T-helper 17 cell (primary cell): ENCODE measurements at regions not wholly inside any gene's neighbourhood (a gene's known extent, or its start where the extent isn't known, plus 50 kb on each side); places are given as distances from the start of the nearest gene placed in this dataset.

Experiments
- ATAC-seq: fragments of 150-1000 bp; cut with Tn5 transposase; 2 replicates; pipeline ENCODE4 v1.10.0; 2021; ENCODE audit warnings: mild to moderate bottlenecking, moderate library complexity
- DNase-seq, 3 donors: peaks; one replicate each; pipeline versions ENCODE4 v3.0.0 to v3.0.0-alpha.2; 2020 to 2021
- H3K9me3 ChIP-seq: one replicate; pipeline ENCODE4 v1.7.0; 2013; ENCODE audit warnings: low read length, mild to moderate bottlenecking; ENCODE audit not compliant: control insufficient read depth, poor library complexity, severe bottlenecking
- H3K27ac Mint-ChIP-seq: one replicate; pipeline ENCODE4 v1.8.0; 2022; ENCODE audit warnings: mild to moderate bottlenecking, moderate library complexity, mixed read lengths
- H3K27me3 Mint-ChIP-seq: one replicate; pipeline ENCODE4 v1.8.0; 2022; ENCODE audit warnings: mixed read lengths
- H3K36me3 Mint-ChIP-seq: one replicate; pipeline ENCODE4 v1.8.0; 2022; ENCODE audit warnings: low read depth, mixed read lengths
- H3K4me1 Mint-ChIP-seq: one replicate; pipeline ENCODE4 v1.8.0; 2022; ENCODE audit warnings: mild to moderate bottlenecking, mixed read lengths
- H3K4me3 Mint-ChIP-seq: one replicate; pipeline ENCODE4 v1.8.0; 2022; ENCODE audit warnings: mild to moderate bottlenecking, moderate library complexity, mixed read lengths

DNA sequence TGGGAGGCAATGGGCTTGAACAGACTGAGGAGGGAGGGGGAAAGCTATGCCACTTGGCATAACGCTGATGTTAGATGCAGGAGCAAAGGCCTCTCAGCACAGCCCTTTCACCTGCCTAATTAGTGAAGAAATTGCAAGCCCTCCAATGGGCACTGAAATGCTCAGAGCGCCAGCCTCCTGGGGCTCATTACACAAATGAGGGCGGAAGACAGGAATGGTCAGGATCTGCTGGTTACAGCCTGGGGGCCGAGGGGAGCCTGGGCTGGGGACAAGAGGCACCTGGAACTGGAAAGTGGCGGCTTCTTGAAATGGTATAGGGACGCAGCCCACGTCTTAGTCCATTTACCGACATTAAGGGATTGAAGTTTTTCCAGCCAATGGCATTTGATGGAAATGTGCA, 50.2 kb upstream of the PLET1 start:
- no peaks in the 10 kb centered on the region for H3K9me3 ChIP-seq
- H3K27me3 Mint-ChIP-seq: no peaks in the 10 kb centered on the region
- peaks cover 6% of the 10 kb centered on the region for H3K4me1 Mint-ChIP-seq
- H3K27ac Mint-ChIP-seq: no peak overlapping the region
- no peak for ATAC-seq
- H3K4me3 Mint-ChIP-seq: no peak overlapping the region
- no peak for DNase-seq
- peaks cover 4% of the 10 kb centered on the region for H3K36me3 Mint-ChIP-seq

DNA sequence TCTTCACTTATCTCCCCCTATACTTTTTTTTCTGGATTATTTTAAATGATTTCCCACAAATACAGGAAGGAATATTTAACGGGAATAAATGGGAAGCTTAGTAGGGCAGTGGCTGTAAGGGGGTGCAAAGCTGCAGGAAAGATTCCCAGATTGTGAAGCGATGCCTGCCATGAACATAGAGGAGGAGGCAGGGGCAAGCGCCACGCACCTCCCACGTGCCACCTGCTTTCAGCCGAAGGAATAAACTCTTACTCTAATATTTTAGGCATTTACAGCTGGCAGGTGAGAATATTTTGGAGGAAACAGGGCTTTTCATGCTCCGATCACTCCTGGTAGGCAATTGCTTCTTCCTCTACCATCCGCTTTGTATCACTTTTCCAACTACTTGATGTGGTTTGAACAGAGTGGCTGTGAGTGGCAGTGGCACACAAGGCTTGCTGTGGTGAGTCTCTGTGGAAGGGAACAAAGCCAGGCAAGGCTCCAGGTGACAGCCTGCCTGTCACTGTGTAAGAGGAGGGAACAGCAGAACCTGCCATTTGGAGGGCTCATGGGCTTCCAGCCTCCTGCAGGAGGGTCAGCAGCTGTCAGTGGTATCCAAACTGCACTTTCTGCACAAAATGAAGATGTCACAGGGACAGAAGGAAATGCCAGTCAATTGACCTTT, 54.5 kb upstream of the PLET1 start:
- Mint-ChIP-seq H3K4me1 (peaks cover 13% of the 10 kb centered on the region), H3K4me3 (no peak overlapping the region), H3K36me3 (peaks cover 4% of the 10 kb centered on the region), H3K27me3 (no peaks in the 10 kb centered on the region), H3K27ac (no peak overlapping the region)
- ATAC-seq (no peak), DNase-seq (no peak)
- H3K9me3 ChIP-seq: no peaks in the 10 kb centered on the region

DNA sequence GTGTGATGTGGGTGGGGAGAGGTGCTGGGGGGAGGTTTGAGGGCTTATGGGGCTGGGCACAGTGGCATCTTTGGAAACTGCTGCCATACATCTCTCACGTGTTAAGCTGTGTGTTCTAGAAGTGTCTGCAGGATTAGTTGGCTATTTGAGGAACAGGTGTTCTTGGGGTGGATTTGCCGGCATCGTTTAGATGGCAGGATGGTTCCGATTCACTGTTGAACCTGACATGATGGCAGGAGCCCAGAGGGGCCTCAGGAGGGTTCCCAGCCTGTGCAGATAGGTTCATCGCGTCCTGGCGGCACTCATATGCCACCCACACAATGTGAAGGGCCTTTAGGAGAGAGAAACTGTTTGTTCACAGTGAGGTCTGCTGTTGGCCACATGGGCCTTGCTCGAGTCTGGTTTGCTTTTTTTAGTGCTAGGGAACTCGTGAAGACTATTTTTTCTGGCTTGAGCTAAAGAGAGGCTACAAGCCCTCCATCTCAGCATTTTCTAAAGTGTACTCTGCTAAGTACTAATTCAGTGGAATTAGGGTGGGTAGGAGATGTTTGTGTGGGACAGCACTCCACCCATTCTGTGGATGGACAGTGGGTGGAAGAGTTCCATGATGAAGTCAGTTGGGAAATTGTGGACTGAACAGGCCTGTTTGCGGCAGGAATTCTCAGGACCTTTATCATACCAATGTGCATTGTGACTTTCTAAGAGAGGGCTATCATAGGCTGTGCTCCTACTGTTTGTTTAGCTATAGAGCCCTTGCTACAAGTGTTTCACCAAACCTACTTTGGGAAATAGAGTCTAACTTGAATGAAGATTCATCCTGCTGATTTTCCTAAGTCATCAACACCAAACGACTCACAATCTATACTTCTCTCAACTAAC, 55.4 kb upstream of the PLET1 start:
- Mint-ChIP-seq H3K27ac (no peak overlapping the region), H3K4me3 (no peak overlapping the region), H3K27me3 (no peaks in the 10 kb centered on the region)

DNA sequence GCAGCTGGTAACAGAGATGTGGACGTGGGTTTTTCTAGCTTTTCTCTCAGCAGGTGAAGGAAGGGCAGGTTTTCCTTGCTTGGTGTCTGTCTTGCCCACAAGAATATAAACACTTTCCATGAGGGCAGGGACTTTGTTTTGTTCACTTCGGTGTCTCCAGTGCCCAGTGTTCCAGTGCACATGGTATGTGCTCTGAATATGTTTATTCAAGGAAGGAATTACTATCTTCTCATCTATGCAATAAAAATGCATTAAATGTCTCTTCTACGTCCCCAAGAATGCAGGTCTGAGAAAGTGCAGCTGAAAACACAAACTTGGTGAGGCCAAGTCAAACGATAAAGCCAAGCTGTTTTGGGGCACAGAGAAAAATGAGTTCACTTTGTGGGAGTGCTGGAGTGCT, 56.3 kb upstream of the PLET1 start:
- Mint-ChIP-seq H3K27me3 (no peaks in the 10 kb centered on the region), H3K4me3 (no peak overlapping the region), H3K4me1 (peaks cover 23% of the 10 kb centered on the region), H3K27ac (no peak overlapping the region), H3K36me3 (peaks cover 4% of the 10 kb centered on the region)
- no peaks in the 10 kb centered on the region for H3K9me3 ChIP-seq
- ATAC-seq (no peak), DNase-seq (no peak)

More for the DNA sequence above, 55.4 kb upstream of the PLET1 start:
- H3K9me3 ChIP-seq: no peaks in the 10 kb centered on the region
- Mint-ChIP-seq H3K36me3 (peaks cover 4% of the 10 kb centered on the region), H3K4me1 (peaks cover 18% of the 10 kb centered on the region)
- ATAC-seq: no peak
- DNase-seq: no peak

- no peak overlapping the region for H3K27ac Mint-ChIP-seq
- H3K4me3 Mint-ChIP-seq: no peak overlapping the region
- no peak for DNase-seq
- H3K27me3 Mint-ChIP-seq: no peaks in the 10 kb centered on the region
- peaks cover 4% of the 10 kb centered on the region for H3K36me3 Mint-ChIP-seq
- no peaks in the 10 kb centered on the region for H3K9me3 ChIP-seq
- H3K4me1 Mint-ChIP-seq: peaks cover 29% of the 10 kb centered on the region
- ATAC-seq: no peak
These were observed 57.5 kb upstream of the PLET1 start for GRCh38 chr11:112318184-112318591.

DNA sequence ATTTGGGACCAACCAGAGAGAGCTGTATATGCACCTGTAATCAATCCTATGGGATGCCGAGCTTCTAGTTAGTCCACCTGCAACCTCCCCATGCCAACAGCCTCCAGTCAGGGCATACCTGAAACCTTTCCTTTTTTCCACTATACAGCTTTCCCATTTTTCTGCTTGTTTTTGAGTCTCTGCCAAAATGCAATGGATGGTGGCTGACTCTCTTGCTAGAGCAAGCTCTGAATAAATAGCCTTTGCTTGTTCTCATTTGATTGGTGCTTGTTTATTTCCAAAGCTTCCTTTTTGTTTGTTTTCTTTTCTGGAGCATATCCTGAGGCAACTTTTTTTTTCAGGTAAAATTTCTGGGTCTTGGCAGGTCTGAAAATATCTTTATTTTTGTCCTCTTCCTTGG, 58.0 kb upstream of the PLET1 start:
- no peak overlapping the region for H3K4me3 Mint-ChIP-seq
- H3K36me3 Mint-ChIP-seq: peaks cover 3% of the 10 kb centered on the region
- no peaks in the 10 kb centered on the region for H3K9me3 ChIP-seq
- no peak for ATAC-seq
- H3K27me3 Mint-ChIP-seq: no peaks in the 10 kb centered on the region
- H3K4me1 Mint-ChIP-seq: peaks cover 28% of the 10 kb centered on the region
- no peak for DNase-seq
- no peak overlapping the region for H3K27ac Mint-ChIP-seq

- Mint-ChIP-seq H3K4me1 (peaks cover 26% of the 10 kb centered on the region), H3K36me3 (peaks cover 2% of the 10 kb centered on the region), H3K4me3 (no peak overlapping the region), H3K27me3 (no peaks in the 10 kb centered on the region), H3K27ac (peak overlapping the region; percentile 94)
- no peaks in the 10 kb centered on the region for H3K9me3 ChIP-seq
- DNase-seq (no peak), ATAC-seq (no peak)
These were observed 60.0 kb upstream of the PLET1 start for GRCh38 chr11:112320668-112321067.

DNA sequence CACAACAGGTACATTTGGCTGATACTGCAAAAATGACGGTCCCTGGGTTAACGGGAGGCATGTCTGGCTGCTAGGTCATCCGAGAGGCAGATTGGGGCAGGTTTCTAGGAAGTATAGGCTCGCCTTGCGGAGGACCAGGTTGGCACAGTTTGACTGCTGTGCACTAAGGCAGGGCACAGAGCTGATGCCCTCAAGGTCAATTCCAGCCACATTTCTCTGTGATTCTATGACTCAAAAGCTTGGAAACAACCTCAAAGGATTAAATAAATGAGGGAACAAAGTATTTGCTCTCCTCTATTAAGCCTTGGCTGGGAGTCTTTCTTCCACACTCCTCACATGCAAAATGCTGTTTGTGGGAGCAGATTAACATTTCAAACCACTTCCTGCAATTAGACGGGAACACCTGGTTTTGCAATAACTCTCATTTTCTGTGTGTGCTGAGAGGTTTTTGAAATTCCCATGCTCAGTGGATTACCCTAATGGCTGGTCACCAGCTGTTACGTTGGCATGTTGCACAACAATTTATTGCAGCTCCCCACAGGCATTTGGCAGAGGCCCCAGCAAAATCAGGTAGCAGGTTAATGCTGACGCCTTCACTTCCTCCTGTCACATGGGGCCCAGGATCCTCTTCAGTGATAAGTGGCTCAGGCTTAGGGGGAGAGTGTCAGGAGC, 61.0 kb upstream of the PLET1 start:
- ATAC-seq (peak; percentile 53), DNase-seq (no peak)
- no peaks in the 10 kb centered on the region for H3K27me3 Mint-ChIP-seq
- H3K27ac Mint-ChIP-seq: peak overlapping the region; percentile 80
- peaks cover 26% of the 10 kb centered on the region for H3K4me1 Mint-ChIP-seq
- H3K4me3 Mint-ChIP-seq: no peak overlapping the region
- no peaks in the 10 kb centered on the region for H3K9me3 ChIP-seq
- H3K36me3 Mint-ChIP-seq: peaks cover 2% of the 10 kb centered on the region

DNA sequence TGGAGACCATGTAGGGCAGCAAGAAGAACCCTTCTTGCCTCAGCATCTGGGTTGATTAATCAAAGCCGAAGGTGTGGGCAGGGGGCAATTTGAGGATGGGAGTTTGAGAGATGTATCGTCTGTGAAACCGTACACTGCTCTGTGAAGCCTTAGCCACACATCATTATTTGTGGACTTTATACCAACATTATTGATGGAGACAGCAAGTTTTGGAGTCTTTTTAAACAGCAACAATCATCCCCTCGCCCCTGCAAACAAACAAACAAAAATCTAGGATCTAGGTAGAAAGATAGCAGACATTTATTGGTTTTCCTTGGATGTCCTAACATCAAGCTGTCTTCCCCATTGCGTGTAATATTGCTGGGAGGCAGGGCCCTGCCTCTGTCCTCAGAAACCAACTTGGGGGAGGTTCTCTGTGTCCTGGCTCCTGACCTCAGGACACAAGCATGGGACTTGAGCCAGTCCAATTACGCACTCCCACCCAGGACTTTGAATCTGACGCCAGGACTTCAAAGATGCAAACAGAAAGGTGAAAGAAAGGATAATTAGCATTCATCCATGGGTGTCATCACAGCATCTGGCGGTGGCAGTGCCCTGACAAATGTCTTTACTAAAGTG, 61.6 kb upstream of the PLET1 start:
- DNase-seq (no peak), ATAC-seq (no peak)
- Mint-ChIP-seq H3K4me1 (peaks cover 26% of the 10 kb centered on the region), H3K27me3 (no peaks in the 10 kb centered on the region), H3K36me3 (peaks cover 2% of the 10 kb centered on the region), H3K27ac (peak overlapping the region; percentile 80), H3K4me3 (no peak overlapping the region)
- H3K9me3 ChIP-seq: no peaks in the 10 kb centered on the region

- no peaks in the 10 kb centered on the region for H3K9me3 ChIP-seq
- Mint-ChIP-seq H3K4me1 (no peaks in the 10 kb centered on the region), H3K27me3 (no peaks in the 10 kb centered on the region), H3K27ac (no peak overlapping the region), H3K36me3 (peaks cover 10% of the 10 kb centered on the region), H3K4me3 (no peak overlapping the region)
- no peak for DNase-seq
- no peak for ATAC-seq
These were observed 73.7 kb upstream of the PLET1 start for GRCh38 chr11:112334381-112334780.

DNA sequence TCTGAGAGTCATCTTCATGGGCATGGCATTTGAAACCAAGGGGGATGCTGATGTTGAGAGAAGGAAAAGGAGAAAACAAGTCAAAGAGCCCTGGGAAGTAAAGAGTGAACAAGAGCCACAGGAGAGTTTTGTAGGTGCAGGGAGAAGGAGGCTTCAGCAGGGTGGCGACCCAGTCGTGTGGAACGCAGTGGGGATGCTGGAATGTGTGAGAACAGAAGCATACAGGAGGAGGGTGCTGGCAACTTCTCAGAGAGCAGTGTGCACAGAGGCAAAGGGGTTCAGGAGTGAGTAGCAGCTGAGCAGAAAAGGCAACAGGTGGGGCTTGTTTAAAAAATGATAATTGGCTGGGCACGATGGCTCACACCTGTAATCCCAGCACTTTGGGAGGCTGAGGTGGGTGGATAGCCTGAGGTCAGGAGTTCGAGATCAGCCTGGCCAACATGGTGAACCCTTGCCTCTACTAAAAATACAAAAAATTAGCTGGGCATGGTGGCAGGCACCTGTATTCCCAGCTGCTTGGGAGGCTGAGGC, 75.8 kb upstream of the PLET1 start:
- H3K4me3 Mint-ChIP-seq: no peak overlapping the region
- DNase-seq: no peak
- H3K4me1 Mint-ChIP-seq: no peaks in the 10 kb centered on the region
- no peaks in the 10 kb centered on the region for H3K27me3 Mint-ChIP-seq
- H3K36me3 Mint-ChIP-seq: peaks cover 4% of the 10 kb centered on the region
- no peak overlapping the region for H3K27ac Mint-ChIP-seq
- ATAC-seq: no peak
- H3K9me3 ChIP-seq: no peaks in the 10 kb centered on the region

DNA sequence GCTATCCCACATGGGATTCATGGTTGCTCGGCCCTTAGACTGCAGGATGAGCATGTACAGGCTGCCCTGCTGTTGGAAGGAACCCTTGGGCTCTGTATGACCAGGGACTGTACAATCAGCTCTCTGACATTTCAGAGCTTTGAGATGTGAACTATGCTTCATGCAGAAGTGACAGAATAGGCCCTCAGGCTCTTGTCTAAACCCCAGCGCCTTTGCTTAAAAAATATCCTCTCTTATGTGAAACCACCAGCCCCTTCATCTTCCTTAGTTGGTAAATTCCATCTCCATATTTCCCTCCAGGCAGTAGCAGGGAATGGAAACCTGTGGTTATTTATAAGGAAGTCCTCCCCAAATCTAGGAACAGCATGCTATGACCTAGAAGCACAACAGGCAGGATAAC, 78.9 kb upstream of the PLET1 start:
- H3K9me3 ChIP-seq: no peaks in the 10 kb centered on the region
- DNase-seq (no peak), ATAC-seq (no peak)
- Mint-ChIP-seq H3K36me3 (peaks cover 4% of the 10 kb centered on the region), H3K4me1 (peaks cover 5% of the 10 kb centered on the region), H3K4me3 (no peak overlapping the region), H3K27ac (no peak overlapping the region), H3K27me3 (no peaks in the 10 kb centered on the region)
